ENCODE measurements at regions not wholly inside any gene's neighbourhood (a gene's known extent, or its start where the extent isn't known, plus 50 kb on each side); places are given as distances from the start of the nearest gene placed in this dataset.

DNA sequence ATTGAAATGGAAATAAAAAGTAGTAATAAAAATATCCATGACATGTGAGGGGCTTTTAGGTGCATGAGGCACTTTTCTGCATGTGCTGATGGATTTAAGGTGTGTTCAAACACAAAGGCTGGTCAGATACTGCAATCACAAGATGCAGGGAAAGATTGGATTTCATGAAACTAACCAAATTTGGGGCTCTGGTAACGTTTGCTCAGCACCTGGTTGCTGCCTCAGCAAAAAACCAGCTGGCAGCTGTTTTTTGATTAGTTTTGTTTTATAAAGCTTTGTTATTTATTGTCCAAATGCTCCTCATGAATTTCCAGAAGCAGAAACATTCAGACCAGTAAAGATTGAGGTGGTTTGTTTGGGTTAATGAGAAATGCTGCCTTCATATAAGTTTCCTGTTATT is 195.7 kb upstream of the NRG3 start:
- no peak for TF ChIP-seq EP300 (IDR thresholded peaks at IDR 0.05; ENCODE audit: borderline replicate concordance in 1 of 2, control insufficient read depth in 1 of 2, low read depth in 2 of 2, low read length in 2 of 2)
- TF ChIP-seq, protein P1, sequence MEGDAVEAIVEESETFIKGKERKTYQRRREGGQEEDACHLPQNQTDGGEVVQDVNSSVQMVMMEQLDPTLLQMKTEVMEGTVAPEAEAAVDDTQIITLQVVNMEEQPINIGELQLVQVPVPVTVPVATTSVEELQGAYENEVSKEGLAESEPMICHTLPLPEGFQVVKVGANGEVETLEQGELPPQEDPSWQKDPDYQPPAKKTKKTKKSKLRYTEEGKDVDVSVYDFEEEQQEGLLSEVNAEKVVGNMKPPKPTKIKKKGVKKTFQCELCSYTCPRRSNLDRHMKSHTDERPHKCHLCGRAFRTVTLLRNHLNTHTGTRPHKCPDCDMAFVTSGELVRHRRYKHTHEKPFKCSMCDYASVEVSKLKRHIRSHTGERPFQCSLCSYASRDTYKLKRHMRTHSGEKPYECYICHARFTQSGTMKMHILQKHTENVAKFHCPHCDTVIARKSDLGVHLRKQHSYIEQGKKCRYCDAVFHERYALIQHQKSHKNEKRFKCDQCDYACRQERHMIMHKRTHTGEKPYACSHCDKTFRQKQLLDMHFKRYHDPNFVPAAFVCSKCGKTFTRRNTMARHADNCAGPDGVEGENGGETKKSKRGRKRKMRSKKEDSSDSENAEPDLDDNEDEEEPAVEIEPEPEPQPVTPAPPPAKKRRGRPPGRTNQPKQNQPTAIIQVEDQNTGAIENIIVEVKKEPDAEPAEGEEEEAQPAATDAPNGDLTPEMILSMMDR (IDR thresholded peaks at IDR 0.05 in 2 of 3, conservative IDR thresholded peaks at IDR 0.05 in 1 of 3; ENCODE audit: control insufficient read depth in 2 of 3, extremely low read depth in 1 of 3, insufficient read depth in 1 of 3, low read depth in 3 of 3, low read length in 3 of 3), result no peak
- TF ChIP-seq, protein P2, sequence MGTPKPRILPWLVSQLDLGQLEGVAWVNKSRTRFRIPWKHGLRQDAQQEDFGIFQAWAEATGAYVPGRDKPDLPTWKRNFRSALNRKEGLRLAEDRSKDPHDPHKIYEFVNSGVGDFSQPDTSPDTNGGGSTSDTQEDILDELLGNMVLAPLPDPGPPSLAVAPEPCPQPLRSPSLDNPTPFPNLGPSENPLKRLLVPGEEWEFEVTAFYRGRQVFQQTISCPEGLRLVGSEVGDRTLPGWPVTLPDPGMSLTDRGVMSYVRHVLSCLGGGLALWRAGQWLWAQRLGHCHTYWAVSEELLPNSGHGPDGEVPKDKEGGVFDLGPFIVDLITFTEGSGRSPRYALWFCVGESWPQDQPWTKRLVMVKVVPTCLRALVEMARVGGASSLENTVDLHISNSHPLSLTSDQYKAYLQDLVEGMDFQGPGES (IDR thresholded peaks at IDR 0.05), result no peak
- TF ChIP-seq NFYA (IDR thresholded peaks at IDR 0.05; ENCODE audit: borderline replicate concordance, low read depth, low read length), result no peak
- TF ChIP-seq, protein P3, sequence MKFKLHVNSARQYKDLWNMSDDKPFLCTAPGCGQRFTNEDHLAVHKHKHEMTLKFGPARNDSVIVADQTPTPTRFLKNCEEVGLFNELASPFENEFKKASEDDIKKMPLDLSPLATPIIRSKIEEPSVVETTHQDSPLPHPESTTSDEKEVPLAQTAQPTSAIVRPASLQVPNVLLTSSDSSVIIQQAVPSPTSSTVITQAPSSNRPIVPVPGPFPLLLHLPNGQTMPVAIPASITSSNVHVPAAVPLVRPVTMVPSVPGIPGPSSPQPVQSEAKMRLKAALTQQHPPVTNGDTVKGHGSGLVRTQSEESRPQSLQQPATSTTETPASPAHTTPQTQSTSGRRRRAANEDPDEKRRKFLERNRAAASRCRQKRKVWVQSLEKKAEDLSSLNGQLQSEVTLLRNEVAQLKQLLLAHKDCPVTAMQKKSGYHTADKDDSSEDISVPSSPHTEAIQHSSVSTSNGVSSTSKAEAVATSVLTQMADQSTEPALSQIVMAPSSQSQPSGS (IDR thresholded peaks at IDR 0.05; ENCODE audit: low read length), result no peak
- no peak for TF ChIP-seq EED (IDR thresholded peaks at IDR 0.05; ENCODE audit: low read depth)
- TF ChIP-seq, protein P4, sequence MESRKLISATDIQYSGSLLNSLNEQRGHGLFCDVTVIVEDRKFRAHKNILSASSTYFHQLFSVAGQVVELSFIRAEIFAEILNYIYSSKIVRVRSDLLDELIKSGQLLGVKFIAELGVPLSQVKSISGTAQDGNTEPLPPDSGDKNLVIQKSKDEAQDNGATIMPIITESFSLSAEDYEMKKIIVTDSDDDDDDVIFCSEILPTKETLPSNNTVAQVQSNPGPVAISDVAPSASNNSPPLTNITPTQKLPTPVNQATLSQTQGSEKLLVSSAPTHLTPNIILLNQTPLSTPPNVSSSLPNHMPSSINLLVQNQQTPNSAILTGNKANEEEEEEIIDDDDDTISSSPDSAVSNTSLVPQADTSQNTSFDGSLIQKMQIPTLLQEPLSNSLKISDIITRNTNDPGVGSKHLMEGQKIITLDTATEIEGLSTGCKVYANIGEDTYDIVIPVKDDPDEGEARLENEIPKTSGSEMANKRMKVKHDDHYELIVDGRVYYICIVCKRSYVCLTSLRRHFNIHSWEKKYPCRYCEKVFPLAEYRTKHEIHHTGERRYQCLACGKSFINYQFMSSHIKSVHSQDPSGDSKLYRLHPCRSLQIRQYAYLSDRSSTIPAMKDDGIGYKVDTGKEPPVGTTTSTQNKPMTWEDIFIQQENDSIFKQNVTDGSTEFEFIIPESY (IDR thresholded peaks at IDR 0.05), result no peak
- no peak for TF ChIP-seq POLR2A (IDR thresholded peaks at IDR 0.05; ENCODE audit: low read depth, low read length)
- TF ChIP-seq, protein P5, sequence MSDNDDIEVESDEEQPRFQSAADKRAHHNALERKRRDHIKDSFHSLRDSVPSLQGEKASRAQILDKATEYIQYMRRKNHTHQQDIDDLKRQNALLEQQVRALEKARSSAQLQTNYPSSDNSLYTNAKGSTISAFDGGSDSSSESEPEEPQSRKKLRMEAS (IDR thresholded peaks at IDR 0.05; ENCODE audit: low read depth, low read length), result no peak
- no peak for TF ChIP-seq HDAC2 (IDR thresholded peaks at IDR 0.05)
- TF ChIP-seq, protein P6, sequence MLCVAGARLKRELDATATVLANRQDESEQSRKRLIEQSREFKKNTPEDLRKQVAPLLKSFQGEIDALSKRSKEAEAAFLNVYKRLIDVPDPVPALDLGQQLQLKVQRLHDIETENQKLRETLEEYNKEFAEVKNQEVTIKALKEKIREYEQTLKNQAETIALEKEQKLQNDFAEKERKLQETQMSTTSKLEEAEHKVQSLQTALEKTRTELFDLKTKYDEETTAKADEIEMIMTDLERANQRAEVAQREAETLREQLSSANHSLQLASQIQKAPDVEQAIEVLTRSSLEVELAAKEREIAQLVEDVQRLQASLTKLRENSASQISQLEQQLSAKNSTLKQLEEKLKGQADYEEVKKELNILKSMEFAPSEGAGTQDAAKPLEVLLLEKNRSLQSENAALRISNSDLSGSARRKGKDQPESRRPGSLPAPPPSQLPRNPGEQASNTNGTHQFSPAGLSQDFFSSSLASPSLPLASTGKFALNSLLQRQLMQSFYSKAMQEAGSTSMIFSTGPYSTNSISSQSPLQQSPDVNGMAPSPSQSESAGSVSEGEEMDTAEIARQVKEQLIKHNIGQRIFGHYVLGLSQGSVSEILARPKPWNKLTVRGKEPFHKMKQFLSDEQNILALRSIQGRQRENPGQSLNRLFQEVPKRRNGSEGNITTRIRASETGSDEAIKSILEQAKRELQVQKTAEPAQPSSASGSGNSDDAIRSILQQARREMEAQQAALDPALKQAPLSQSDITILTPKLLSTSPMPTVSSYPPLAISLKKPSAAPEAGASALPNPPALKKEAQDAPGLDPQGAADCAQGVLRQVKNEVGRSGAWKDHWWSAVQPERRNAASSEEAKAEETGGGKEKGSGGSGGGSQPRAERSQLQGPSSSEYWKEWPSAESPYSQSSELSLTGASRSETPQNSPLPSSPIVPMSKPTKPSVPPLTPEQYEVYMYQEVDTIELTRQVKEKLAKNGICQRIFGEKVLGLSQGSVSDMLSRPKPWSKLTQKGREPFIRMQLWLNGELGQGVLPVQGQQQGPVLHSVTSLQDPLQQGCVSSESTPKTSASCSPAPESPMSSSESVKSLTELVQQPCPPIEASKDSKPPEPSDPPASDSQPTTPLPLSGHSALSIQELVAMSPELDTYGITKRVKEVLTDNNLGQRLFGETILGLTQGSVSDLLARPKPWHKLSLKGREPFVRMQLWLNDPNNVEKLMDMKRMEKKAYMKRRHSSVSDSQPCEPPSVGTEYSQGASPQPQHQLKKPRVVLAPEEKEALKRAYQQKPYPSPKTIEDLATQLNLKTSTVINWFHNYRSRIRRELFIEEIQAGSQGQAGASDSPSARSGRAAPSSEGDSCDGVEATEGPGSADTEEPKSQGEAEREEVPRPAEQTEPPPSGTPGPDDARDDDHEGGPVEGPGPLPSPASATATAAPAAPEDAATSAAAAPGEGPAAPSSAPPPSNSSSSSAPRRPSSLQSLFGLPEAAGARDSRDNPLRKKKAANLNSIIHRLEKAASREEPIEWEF (IDR thresholded peaks at IDR 0.05; ENCODE audit: insufficient replicate concordance, low read depth, low read length), result no peak
- TF ChIP-seq HDAC6 (IDR thresholded peaks at IDR 0.05; ENCODE audit: unreplicated experiment), result no peak
- TF ChIP-seq NRF1 (conservative IDR thresholded peaks at IDR 0.05; ENCODE audit: low read depth, low read length), result no peak
- no peak for TF ChIP-seq ZNF274 (IDR thresholded peaks at IDR 0.05; ENCODE audit: insufficient read depth, insufficient read length)
